ENCODE measurements at regions not wholly inside any gene's neighbourhood (a gene's known extent, or its start where the extent isn't known, plus 50 kb on each side); places are given as distances from the start of the nearest gene placed in this dataset.

GRCh38 chr12:67757651-67758050 is 109.1 kb downstream of the DYRK2 start:
- no peak for TF ChIP-seq TAF1 (CRISPR knock-in tag; IDR thresholded peaks at IDR 0.05)
- TF ChIP-seq, protein P1, sequence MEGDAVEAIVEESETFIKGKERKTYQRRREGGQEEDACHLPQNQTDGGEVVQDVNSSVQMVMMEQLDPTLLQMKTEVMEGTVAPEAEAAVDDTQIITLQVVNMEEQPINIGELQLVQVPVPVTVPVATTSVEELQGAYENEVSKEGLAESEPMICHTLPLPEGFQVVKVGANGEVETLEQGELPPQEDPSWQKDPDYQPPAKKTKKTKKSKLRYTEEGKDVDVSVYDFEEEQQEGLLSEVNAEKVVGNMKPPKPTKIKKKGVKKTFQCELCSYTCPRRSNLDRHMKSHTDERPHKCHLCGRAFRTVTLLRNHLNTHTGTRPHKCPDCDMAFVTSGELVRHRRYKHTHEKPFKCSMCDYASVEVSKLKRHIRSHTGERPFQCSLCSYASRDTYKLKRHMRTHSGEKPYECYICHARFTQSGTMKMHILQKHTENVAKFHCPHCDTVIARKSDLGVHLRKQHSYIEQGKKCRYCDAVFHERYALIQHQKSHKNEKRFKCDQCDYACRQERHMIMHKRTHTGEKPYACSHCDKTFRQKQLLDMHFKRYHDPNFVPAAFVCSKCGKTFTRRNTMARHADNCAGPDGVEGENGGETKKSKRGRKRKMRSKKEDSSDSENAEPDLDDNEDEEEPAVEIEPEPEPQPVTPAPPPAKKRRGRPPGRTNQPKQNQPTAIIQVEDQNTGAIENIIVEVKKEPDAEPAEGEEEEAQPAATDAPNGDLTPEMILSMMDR (CRISPR knock-in tag; IDR thresholded peaks at IDR 0.05): no peak
- TF ChIP-seq MYC (CRISPR knock-in tag; IDR thresholded peaks at IDR 0.05; ENCODE audit: borderline replicate concordance): no peak
- no peak for TF ChIP-seq MED1 (CRISPR knock-in tag; IDR thresholded peaks at IDR 0.05)
- no peak for TF ChIP-seq KAT7 (CRISPR knock-in tag; IDR thresholded peaks at IDR 0.05; ENCODE audit: borderline replicate concordance)
- TF ChIP-seq CENPX (CRISPR knock-in tag; IDR thresholded peaks at IDR 0.05): no peak
- no peak for TF ChIP-seq YY1 (IDR thresholded peaks at IDR 0.05; ENCODE audit: insufficient read depth, insufficient replicate concordance, low read depth, low read length)
- no peak for TF ChIP-seq ZNF274 (CRISPR knock-in tag; IDR thresholded peaks at IDR 0.05)
- TF ChIP-seq ZNF431 (CRISPR knock-in tag; IDR thresholded peaks at IDR 0.05; ENCODE audit: borderline replicate concordance, low read depth): no peak
- no peak for TF ChIP-seq BATF2 (CRISPR knock-in tag; IDR thresholded peaks at IDR 0.05)
